ENCODE measurements at regions not wholly inside any gene's neighbourhood (a gene's known extent, or its start where the extent isn't known, plus 50 kb on each side); places are given as distances from the start of the nearest gene placed in this dataset.

GRCh38 chr9:99531313-99531712, 290.4 kb upstream of the NR4A3 start:
- TF ChIP-seq CTCF (IDR thresholded peaks at IDR 0.05) (no peak), POLR2A (IDR thresholded peaks at IDR 0.05) (no peak)
